Myocyte (in vitro differentiated cells): ENCODE measurements at regions not wholly inside any gene's neighbourhood (a gene's known extent, or its start where the extent isn't known, plus 50 kb on each side); places are given as distances from the start of the nearest gene placed in this dataset.

ENCODE experiments used
- DNase-seq: peaks from one replicate; pipeline ENCODE4 v3.0.0-alpha.2; 2012; ENCODE audit warnings: low read depth

- peak; percentile 20 for DNase-seq
These were observed 109.5 kb downstream of the SP3 start for GRCh38 chr2:173855661-173856060.
